H1 (cell line): ENCODE measurements at regions not wholly inside any gene's neighbourhood (a gene's known extent, or its start where the extent isn't known, plus 50 kb on each side); places are given as distances from the start of the nearest gene placed in this dataset.

Experiments
- CTCF ChIA-PET: fragments of 300-600 bp; sonication (Branson Sonifier 250); formaldehyde crosslinking; loops from one replicate; lab custom pipeline; 2021; ENCODE audit not compliant: partially characterized antibody; lab: Charles Lee
- POLR2A ChIA-PET: fragments of 300-600 bp; sonication (Branson Sonifier 250); formaldehyde crosslinking; loops from one replicate; lab custom pipeline; 2021; ENCODE audit warnings: inconsistent platforms; ENCODE audit not compliant: partially characterized antibody; lab: Charles Lee
- DNase-seq, 2 experiments: peaks; one replicate each; pipeline versions ENCODE4 v3.0.0 to v3.0.0-alpha.2; 2010 to 2022; ENCODE audit warnings: low spot score in 2 of 2, low read depth in 1 of 2, mixed read lengths in 1 of 2
- FAIRE-seq: peaks from 2 replicates; lab custom pipeline; 2011; peaks lifted over from hg19 to GRCh38; lab: Jason Lieb, UNC
- H2AFZ ChIP-seq: 2 replicates; pipeline ENCODE4 v1.8.1; 2012; ENCODE audit warnings: low read length, inconsistent platforms
- H2AK5ac ChIP-seq: 2 replicates; pipeline ENCODE4 v1.6.1; 2013; ENCODE audit warnings: low read depth, low read length
- H2BK120ac ChIP-seq: replicated peaks from 2 replicates; pipeline ENCODE3; 2013; ENCODE audit warnings: low read depth, low read length, inconsistent platforms
- H2BK12ac ChIP-seq: 2 replicates; pipeline ENCODE4 v1.6.1; 2013; ENCODE audit warnings: low read depth, low read length
- H2BK15ac ChIP-seq: 2 replicates; pipeline ENCODE4 v1.6.1; 2013; ENCODE audit warnings: low read length
- H2BK20ac ChIP-seq: 2 replicates; pipeline ENCODE4 v1.6.1; 2013; ENCODE audit warnings: low read length
- H2BK5ac ChIP-seq: 2 replicates; pipeline ENCODE4 v1.6.1; 2013; ENCODE audit warnings: low read depth, low read length
- H3K14ac ChIP-seq: 2 replicates; pipeline ENCODE4 v1.6.1; 2013; ENCODE audit warnings: inconsistent platforms; ENCODE audit not compliant: insufficient read length
- H3K18ac ChIP-seq: 2 replicates; pipeline ENCODE4 v1.6.1; 2013; ENCODE audit warnings: low read length; ENCODE audit errors: extremely low read depth
- H3K23ac ChIP-seq: 2 replicates; pipeline ENCODE4 v1.6.1; 2013; ENCODE audit warnings: inconsistent platforms; ENCODE audit not compliant: insufficient read length
- H3K23me2 ChIP-seq: 2 replicates; pipeline ENCODE4 v1.6.1; 2013; ENCODE audit warnings: low read depth, low read length
- H3K27ac ChIP-seq: 2 replicates; pipeline ENCODE4 v1.6.1; 2011; ENCODE audit warnings: low read depth, low read length, inconsistent platforms
- H3K27me3 ChIP-seq, 4 experiments: replicated peaks in 1 of 4; 1 replicate in 1 of 4; 2 replicates in 3 of 4; pipeline versions ENCODE4 v1.6.1 to v1.8.1; 2011 to 2013; ENCODE audit warnings: low read length in 3 of 4, mild to moderate bottlenecking in 3 of 4, inconsistent platforms in 2 of 4, mixed read lengths in 2 of 4, moderate library complexity in 1 of 4; ENCODE audit not compliant: control insufficient read depth in 3 of 4, insufficient read depth in 3 of 4; ENCODE audit errors: extremely low read depth in 1 of 4
- H3K36me3 ChIP-seq, 4 experiments: 2 replicates each; pipeline versions ENCODE4 v1.6.1 to v1.8.1; 2011 to 2013; ENCODE audit warnings: mild to moderate bottlenecking in 4 of 4, low read length in 3 of 4, moderate library complexity in 2 of 4, control low read depth in 1 of 4, inconsistent platforms in 1 of 4; ENCODE audit not compliant: insufficient read depth in 4 of 4, control insufficient read depth in 2 of 4
- H3K4ac ChIP-seq: replicated peaks from 2 replicates; pipeline ENCODE3; 2013; ENCODE audit warnings: low read length, low read depth, mixed read lengths, inconsistent platforms; ENCODE audit not compliant: insufficient read length
- H3K4me1 ChIP-seq, 4 experiments: replicated peaks in 1 of 4; 1 replicate in 1 of 4; 2 replicates in 3 of 4; pipeline versions ENCODE4 v1.6.1 to v1.8.1; 2011 to 2013; ENCODE audit warnings: low read length in 3 of 4, inconsistent platforms in 2 of 4, mixed read lengths in 1 of 4; ENCODE audit not compliant: insufficient read depth in 4 of 4, control insufficient read depth in 3 of 4
- H3K4me2 ChIP-seq, 2 experiments: 2 replicates each; pipeline versions ENCODE4 v1.6.1 to v1.8.1; 2011 to 2013; ENCODE audit warnings: low read depth in 2 of 2, low read length in 2 of 2, control low read depth in 1 of 2, inconsistent platforms in 1 of 2, mild to moderate bottlenecking in 1 of 2; ENCODE audit not compliant: insufficient read depth in 1 of 2
- H3K4me3 ChIP-seq, 4 experiments: fragments of 200-600, 300-600 bp in 1 of 4; sonication (generic), shearing (Covaris generic), sonication (Bioruptor Twin) in 1 of 4; 2 replicates each; pipeline versions ENCODE4 v1.5.1 to v1.8.1; 2011 to 2016; ENCODE audit warnings: low read length in 4 of 4, low read depth in 3 of 4, control low read depth in 2 of 4, inconsistent platforms in 2 of 4, mild to moderate bottlenecking in 2 of 4, mixed read lengths in 1 of 4, moderate library complexity in 1 of 4; ENCODE audit not compliant: insufficient read depth in 2 of 4; ENCODE audit errors: extremely low read depth in 1 of 4
- H3K56ac ChIP-seq: replicated peaks from 2 replicates; pipeline ENCODE3; 2013; ENCODE audit warnings: low read depth, mild to moderate bottlenecking, mixed read lengths, low read length, inconsistent platforms; ENCODE audit not compliant: insufficient read length
- H3K79me1 ChIP-seq: 2 replicates; pipeline ENCODE4 v1.6.1; 2013; ENCODE audit warnings: low read depth, low read length, control low read depth
- H3K79me2 ChIP-seq, 2 experiments: 2 replicates each; pipeline versions ENCODE4 v1.6.1 to v1.8.1; 2012 to 2013; ENCODE audit warnings: low read length in 2 of 2, mild to moderate bottlenecking in 2 of 2, inconsistent platforms in 1 of 2; ENCODE audit not compliant: insufficient read depth in 2 of 2, control insufficient read depth in 1 of 2
- H3K9ac ChIP-seq, 4 experiments: replicated peaks in 1 of 4; 1 replicate in 1 of 4; 2 replicates in 3 of 4; pipeline versions ENCODE4 v1.6.1 to v1.8.1; 2011 to 2013; ENCODE audit warnings: low read depth in 3 of 4, low read length in 3 of 4, control low read depth in 2 of 4, mild to moderate bottlenecking in 2 of 4, moderate library complexity in 2 of 4, inconsistent platforms in 1 of 4; ENCODE audit errors: extremely low read depth in 1 of 4
- H3K9me3 ChIP-seq, 2 experiments: 2 replicates each; pipeline versions ENCODE4 v1.6.1 to v1.8.1; 2012 to 2013; ENCODE audit warnings: mild to moderate bottlenecking in 2 of 2, moderate library complexity in 2 of 2, control low read depth in 1 of 2, inconsistent platforms in 1 of 2, low read depth in 1 of 2, low read length in 1 of 2, mixed read lengths in 1 of 2; ENCODE audit not compliant: insufficient read depth in 2 of 2
- H4K20me1 ChIP-seq, 2 experiments: replicated peaks in 1 of 2; 2 replicates each; pipeline versions ENCODE3 to v1.8.1; 2011 to 2013; ENCODE audit warnings: inconsistent platforms in 2 of 2, low read length in 2 of 2, mild to moderate bottlenecking in 1 of 2; ENCODE audit not compliant: insufficient read depth in 2 of 2, control insufficient read depth in 1 of 2
- H4K5ac ChIP-seq: 2 replicates; pipeline ENCODE4 v1.6.1; 2013; ENCODE audit warnings: low read length, low read depth, mixed read lengths, inconsistent platforms; ENCODE audit not compliant: insufficient read length
- H4K8ac ChIP-seq: 2 replicates; pipeline ENCODE4 v1.8.0; 2013; ENCODE audit warnings: mild to moderate bottlenecking, moderate library complexity, low read length, inconsistent platforms; ENCODE audit not compliant: insufficient read depth; ENCODE audit errors: extremely low read depth
- H4K91ac ChIP-seq: replicated peaks from 2 replicates; pipeline ENCODE3; 2013; ENCODE audit warnings: low read length, mixed read lengths, inconsistent platforms; ENCODE audit not compliant: insufficient read length
- FOSL1 ChIP-seq: IDR thresholded peaks from 2 replicates; pipeline ENCODE4 v1.6.1; 2011; ENCODE audit warnings: mild to moderate bottlenecking, low read depth, low read length, moderate library complexity; ENCODE audit not compliant: insufficient read depth
- SP4 ChIP-seq: IDR thresholded peaks from 2 replicates; pipeline ENCODE4 v1.6.1; 2012; ENCODE audit warnings: low read length, inconsistent platforms
- WGBS, 2 experiments: shearing (Covaris generic) in 1 of 2; methylation state at CpG; one replicate each; pipeline versions ENCODE4 v1.1.6 to v1.1.7; 2013 to 2015; ENCODE audit warnings: low lambda C conversion rate in 2 of 2, mixed read lengths in 2 of 2, inconsistent platforms in 1 of 2, low coverage in 1 of 2, missing lambda C conversion rate in 1 of 2; ENCODE audit not compliant: insufficient replicate concordance in 2 of 2, insufficient coverage in 1 of 2, insufficient read length in 1 of 2; ENCODE audit errors: extremely low coverage in 1 of 2, missing lambda C conversion rate in 1 of 2; 5-methylcytosine and 5-hydroxymethylcytosine counted together

DNA sequence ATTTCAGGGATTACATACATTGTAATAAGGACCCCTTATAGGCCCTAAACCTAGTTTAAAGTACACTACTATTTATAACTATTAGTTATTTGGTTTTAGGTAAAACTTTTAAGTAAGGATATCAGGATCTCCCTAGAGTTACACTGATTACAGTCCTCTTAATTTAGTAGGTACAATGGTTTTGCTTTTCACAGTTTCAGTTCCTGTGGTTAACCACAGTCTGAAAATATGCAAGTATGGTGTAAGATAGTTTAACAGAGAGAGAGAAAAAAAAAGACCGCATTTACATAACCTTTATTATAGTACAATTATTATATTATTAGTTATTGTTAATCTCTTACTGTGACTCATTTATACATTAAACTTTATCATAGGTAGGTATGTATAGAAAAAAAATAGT, 725.3 kb upstream of the PTPRD start:
- ChIA-PET POLR2A (no interaction called here), CTCF (no interaction called here)
- Histone ChIP-seq H4K20me1 (no peaks in the 10 kb centered on the region), H4K5ac (no peak overlapping the region), H3K9me3 (no peaks in the 10 kb centered on the region), H2AK5ac (no peak overlapping the region), H2BK15ac (no peak overlapping the region), H4K91ac (no peak overlapping the region), H2AFZ (no peak overlapping the region), H2BK120ac (no peak overlapping the region), H3K14ac (no peak overlapping the region), H3K27ac (no peak overlapping the region), H3K4me3 (no peak overlapping the region), H3K9ac (no peak overlapping the region), H2BK5ac (no peak overlapping the region), H3K79me2 (no peaks in the 10 kb centered on the region), H3K56ac (no peak overlapping the region), H3K23me2 (no peaks in the 10 kb centered on the region), H2BK20ac (no peak overlapping the region), H3K18ac (no peak overlapping the region), H3K4me1 (no peaks in the 10 kb centered on the region), H4K8ac (no peak overlapping the region), H3K23ac (no peak overlapping the region), H3K79me1 (no peaks in the 10 kb centered on the region), H3K27me3 (no peaks in the 10 kb centered on the region), H3K4me2 (no peak overlapping the region), H2BK12ac (no peak overlapping the region), H3K36me3 (no peaks in the 10 kb centered on the region), H3K4ac (no peak overlapping the region)
- FAIRE-seq: no peak
- 89% methylated on average over 1 of the region's 1 CpG; no CpG with 5 or more reads in 1 of the 2 experiments for WGBS, 2 experiments
- DNase-seq: no peak
- TF ChIP-seq SP4 (no peak), FOSL1 (no peak)
